Upper lobe of left lung (tissue), 4 donors: ENCODE measurements at regions not wholly inside any gene's neighbourhood (a gene's known extent, or its start where the extent isn't known, plus 50 kb on each side); places are given as distances from the start of the nearest gene placed in this dataset.

Source experiments
- EP300 ChIP-seq, 4 donors: sonication (generic); formaldehyde crosslinking; IDR thresholded peaks; one replicate each; pipeline ENCODE4 v1.5.1; 2017; ENCODE audit warnings: antibody characterized with exemption in 4 of 4, control low read depth in 2 of 4
- POLR2A ChIP-seq, 4 donors: fragments of 450-650 bp; IDR thresholded peaks; one replicate each; pipeline ENCODE4 v1.5.1; 2016 to 2017; ENCODE audit warnings: antibody characterized with exemption in 4 of 4, mild to moderate bottlenecking in 2 of 4
- POLR2AphosphoS5 ChIP-seq, 2 donors: sonication (generic); formaldehyde crosslinking; IDR thresholded peaks; one replicate each; pipeline ENCODE4 v1.5.1; 2017; ENCODE audit warnings: antibody characterized with exemption in 2 of 2
- TF ChIP-seq, protein P1 (sequence below), 6 experiments: fragments of 450-650 bp in 4 of 6; fragments of 200-600 bp in 2 of 6; sonication (generic) in 2 of 6; IDR thresholded peaks; one replicate each; pipeline ENCODE4 v1.5.1; 2016 to 2019; ENCODE audit warnings: antibody characterized with exemption in 6 of 6

DNA sequence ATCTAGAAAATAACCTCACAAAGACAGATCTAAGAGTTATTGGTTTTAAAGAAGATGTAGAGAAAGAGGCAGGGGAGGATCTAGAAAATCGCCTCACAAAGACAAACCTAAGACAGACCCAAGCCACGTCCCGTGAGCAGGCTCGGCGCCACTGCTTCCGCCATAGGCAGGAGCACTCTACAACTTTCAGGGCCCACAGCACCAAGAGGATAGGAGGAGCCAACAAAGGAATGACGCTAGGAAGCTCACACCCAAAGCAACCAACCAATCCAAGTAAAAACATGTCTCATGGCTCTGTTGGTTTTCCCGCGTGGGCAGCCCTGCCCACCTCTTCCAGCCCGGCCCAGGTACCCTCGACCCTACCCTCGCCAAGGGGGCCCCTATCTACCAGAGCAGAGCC is 4167.4 kb upstream of the OR11H1 start:
- TF ChIP-seq EP300 (IDR thresholded peaks at IDR 0.05): no peak
- TF ChIP-seq POLR2A (IDR thresholded peaks at IDR 0.05): no peak
- TF ChIP-seq, protein P1, sequence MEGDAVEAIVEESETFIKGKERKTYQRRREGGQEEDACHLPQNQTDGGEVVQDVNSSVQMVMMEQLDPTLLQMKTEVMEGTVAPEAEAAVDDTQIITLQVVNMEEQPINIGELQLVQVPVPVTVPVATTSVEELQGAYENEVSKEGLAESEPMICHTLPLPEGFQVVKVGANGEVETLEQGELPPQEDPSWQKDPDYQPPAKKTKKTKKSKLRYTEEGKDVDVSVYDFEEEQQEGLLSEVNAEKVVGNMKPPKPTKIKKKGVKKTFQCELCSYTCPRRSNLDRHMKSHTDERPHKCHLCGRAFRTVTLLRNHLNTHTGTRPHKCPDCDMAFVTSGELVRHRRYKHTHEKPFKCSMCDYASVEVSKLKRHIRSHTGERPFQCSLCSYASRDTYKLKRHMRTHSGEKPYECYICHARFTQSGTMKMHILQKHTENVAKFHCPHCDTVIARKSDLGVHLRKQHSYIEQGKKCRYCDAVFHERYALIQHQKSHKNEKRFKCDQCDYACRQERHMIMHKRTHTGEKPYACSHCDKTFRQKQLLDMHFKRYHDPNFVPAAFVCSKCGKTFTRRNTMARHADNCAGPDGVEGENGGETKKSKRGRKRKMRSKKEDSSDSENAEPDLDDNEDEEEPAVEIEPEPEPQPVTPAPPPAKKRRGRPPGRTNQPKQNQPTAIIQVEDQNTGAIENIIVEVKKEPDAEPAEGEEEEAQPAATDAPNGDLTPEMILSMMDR (IDR thresholded peaks at IDR 0.05): no peak
- TF ChIP-seq POLR2AphosphoS5 (IDR thresholded peaks at IDR 0.05): no peak
